GM12878 (cell line): ENCODE measurements at regions not wholly inside any gene's neighbourhood (a gene's known extent, or its start where the extent isn't known, plus 50 kb on each side); places are given as distances from the start of the nearest gene placed in this dataset.
A peak's percentile ranks its signal among the peaks of the same experiment; 100 is the strongest.

Experiments used
- BCL11A ChIP-seq: IDR thresholded peaks from 2 replicates; pipeline ENCODE4 v1.6.1; 2011; ENCODE audit warnings: low read depth, low read length
- EED ChIP-seq: sonication (generic); IDR thresholded peaks from 2 replicates; pipeline ENCODE4 v1.6.1; 2016; ENCODE audit warnings: antibody characterized with exemption, low read depth
- GABPA ChIP-seq: IDR thresholded peaks from 2 replicates; pipeline ENCODE4 v1.6.1; 2014; ENCODE audit warnings: antibody characterized with exemption, low read depth, mild to moderate bottlenecking, inconsistent platforms
- JUND ChIP-seq: IDR thresholded peaks from 2 replicates; pipeline ENCODE4 v1.6.1; 2012; ENCODE audit warnings: low read depth, mild to moderate bottlenecking, low read length, improper control_type of control experiment, moderate library complexity
- MTA2 ChIP-seq: fragments of 450-650 bp; IDR thresholded peaks from 2 replicates; pipeline ENCODE4 v1.6.1; 2016; ENCODE audit warnings: low read depth, mild to moderate bottlenecking, moderate library complexity
- NFYA ChIP-seq: IDR thresholded peaks from 2 replicates; pipeline ENCODE4 v1.6.1; 2011; ENCODE audit warnings: low read depth, mild to moderate bottlenecking, low read length, improper control_type of control experiment, borderline replicate concordance
- PKNOX1 ChIP-seq: fragments of 450-650 bp; IDR thresholded peaks from 2 replicates; pipeline ENCODE4 v1.6.1; 2016; ENCODE audit warnings: mild to moderate bottlenecking
- POU2F2 ChIP-seq: IDR thresholded peaks from 3 replicates; pipeline ENCODE4 v1.6.1; 2011; ENCODE audit warnings: low read depth, mild to moderate bottlenecking, low read length, borderline replicate concordance
- RAD51 ChIP-seq: fragments of 450-650 bp; IDR thresholded peaks from 2 replicates; pipeline ENCODE4 v1.6.1; 2016; ENCODE audit warnings: moderate library complexity, mild to moderate bottlenecking, inconsistent platforms
- RCOR1 ChIP-seq: conservative IDR thresholded peaks from 2 replicates; pipeline ENCODE4 v1.6.1; 2012; ENCODE audit warnings: low read depth, low read length, improper control_type of control experiment
- SIN3A ChIP-seq: IDR thresholded peaks from 2 replicates; pipeline ENCODE4 v1.6.1; 2012; ENCODE audit warnings: low read depth, low read length, improper control_type of control experiment
- SMAD1 ChIP-seq: fragments of 450-650 bp; IDR thresholded peaks from 2 replicates; pipeline ENCODE4 v1.6.1; 2018; ENCODE audit warnings: mild to moderate bottlenecking, low read depth; ENCODE audit not compliant: partially characterized antibody
- SMAD5 ChIP-seq: IDR thresholded peaks from 2 replicates; pipeline ENCODE4 v1.6.1; 2016; ENCODE audit warnings: antibody characterized with exemption, low read depth
- SREBF2 ChIP-seq: IDR thresholded peaks from 2 replicates; pipeline ENCODE4 v1.6.1; 2012; ENCODE audit warnings: mild to moderate bottlenecking, low read length
- TCF12 ChIP-seq: IDR thresholded peaks from 2 replicates; pipeline ENCODE4 v1.6.1; 2011; ENCODE audit warnings: low read depth, mild to moderate bottlenecking, low read length
- TCF7 ChIP-seq: IDR thresholded peaks from 2 replicates; pipeline ENCODE4 v1.6.1; 2014; ENCODE audit warnings: antibody characterized with exemption, borderline replicate concordance
- ZBTB11 ChIP-seq: fragments of 450-650 bp; formaldehyde crosslinking; IDR thresholded peaks from 2 replicates; pipeline ENCODE4 v1.5.0; 2022; ENCODE audit warnings: mild to moderate bottlenecking, missing genetic modification characterization
- ZBTB33 ChIP-seq: fragments of 450-650 bp; IDR thresholded peaks from 2 replicates; pipeline ENCODE4 v1.6.1; 2017; ENCODE audit warnings: mild to moderate bottlenecking
- ZNF24 ChIP-seq: fragments of 450-650 bp; IDR thresholded peaks from 2 replicates; pipeline ENCODE4 v1.6.1; 2017; ENCODE audit warnings: antibody characterized with exemption, mild to moderate bottlenecking
- ZNF274 ChIP-seq: IDR thresholded peaks from one replicate; pipeline ENCODE4 v1.8.0; 2011; ENCODE audit not compliant: insufficient read length, insufficient read depth
- ZNF384 ChIP-seq: IDR thresholded peaks from 2 replicates; pipeline ENCODE4 v1.6.1; 2012; ENCODE audit warnings: low read depth, mild to moderate bottlenecking, low read length, improper control_type of control experiment, borderline replicate concordance
- ZNF687 ChIP-seq: fragments of 450-650 bp; IDR thresholded peaks from 2 replicates; pipeline ENCODE4 v1.6.1; 2017; ENCODE audit warnings: mild to moderate bottlenecking, moderate library complexity

- TF ChIP-seq ZBTB33 (no peak), ZNF384 (no peak), SREBF2 (no peak), EED (0 out of 2 replicates have a peak, but pooled peaks have one; percentile 53), SIN3A (no peak), ZNF274 (no peak), GABPA (0 out of 2 replicates have a peak, but pooled peaks have one; percentile 34), RCOR1 (0 out of 2 replicates have a peak, but pooled peaks have one; percentile 48), SMAD1 (no peak), PKNOX1 (no peak), BCL11A (peak; percentile 69; the same call in 1 of the 2 replicates), JUND (peak; percentile 22; the same call in 1 of the 2 replicates), TCF12 (no peak), NFYA (no peak), ZNF24 (no peak), TCF7 (0 out of 2 replicates have a peak, but pooled peaks have one; percentile 22), ZBTB11 (CRISPR knock-in tag) (no peak), ZNF687 (no peak), POU2F2 (no peak), RAD51 (no peak), MTA2 (peak; percentile 54; the same call in 1 of the 2 replicates), SMAD5 (no peak)
Observed at GRCh38 chr10:108696792-108697477, 1226.4 kb downstream of the XPNPEP1 start (continued).
